HG02973 (cell line): ENCODE measurements at regions not wholly inside any gene's neighbourhood (a gene's known extent, or its start where the extent isn't known, plus 50 kb on each side); places are given as distances from the start of the nearest gene placed in this dataset.
"Not testable (repeated sequence)": the region's sequence is repeated elsewhere in the genome, so short reads cannot be mapped to it uniquely, and the experiment has no call there.

Experiments
- ATAC-seq: cut with Tn5 transposase; IDR thresholded peaks from one replicate; pipeline ENCODE4 v1.9.1; 2021; ENCODE audit warnings: moderate library complexity; ENCODE audit not compliant: unreplicated experiment

GRCh38 chr1:233722212-233722979, 108.5 kb downstream of the KCNK1 start:
- no peak for ATAC-seq

DNA sequence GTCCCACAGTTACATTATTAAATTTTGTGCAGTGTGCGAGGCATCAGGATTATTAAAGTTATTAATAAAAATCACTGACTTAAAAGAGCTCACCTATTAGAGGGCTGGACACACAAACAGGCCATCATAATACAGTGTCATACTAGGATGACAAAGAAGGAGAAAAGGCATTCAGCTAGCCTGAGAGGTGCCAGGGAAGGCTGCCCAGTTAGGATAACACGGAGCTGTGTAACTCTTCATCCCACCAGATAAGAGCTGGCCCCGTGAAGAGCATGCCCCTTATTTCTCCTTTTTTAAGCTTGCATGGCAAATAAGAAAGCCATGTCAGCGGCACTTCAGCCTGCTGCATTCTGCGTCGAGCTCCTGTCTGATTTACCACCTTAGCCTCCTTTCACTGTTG, 109.5 kb downstream of the KCNK1 start:
- ATAC-seq: no peak

GRCh38 chr1:233724131-233724631, 110.3 kb downstream of the KCNK1 start:
- ATAC-seq: not testable (repeated sequence)

DNA sequence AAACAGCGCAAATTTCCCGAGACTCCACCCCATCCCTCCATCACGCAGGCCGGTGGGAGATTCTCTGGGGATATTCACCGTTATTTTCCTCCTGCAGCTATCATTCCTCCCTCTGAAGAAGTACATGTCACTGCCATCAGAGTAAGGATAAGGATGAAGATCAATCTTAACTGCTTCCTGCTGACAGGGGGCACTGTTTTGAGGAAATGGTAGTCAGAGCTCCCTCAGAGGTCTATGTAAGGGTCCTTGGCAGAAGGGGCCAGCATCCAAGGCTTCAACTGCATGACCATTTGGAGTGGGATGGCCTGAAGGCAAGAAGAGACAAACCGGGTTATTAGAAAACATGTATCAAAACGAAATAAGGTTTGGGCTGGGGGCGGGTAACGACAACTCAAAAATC, 111.5 kb downstream of the KCNK1 start:
- ATAC-seq: no peak

- ATAC-seq: no peak
Observed at GRCh38 chr1:233728721-233729120, 114.8 kb downstream of the KCNK1 start.

DNA sequence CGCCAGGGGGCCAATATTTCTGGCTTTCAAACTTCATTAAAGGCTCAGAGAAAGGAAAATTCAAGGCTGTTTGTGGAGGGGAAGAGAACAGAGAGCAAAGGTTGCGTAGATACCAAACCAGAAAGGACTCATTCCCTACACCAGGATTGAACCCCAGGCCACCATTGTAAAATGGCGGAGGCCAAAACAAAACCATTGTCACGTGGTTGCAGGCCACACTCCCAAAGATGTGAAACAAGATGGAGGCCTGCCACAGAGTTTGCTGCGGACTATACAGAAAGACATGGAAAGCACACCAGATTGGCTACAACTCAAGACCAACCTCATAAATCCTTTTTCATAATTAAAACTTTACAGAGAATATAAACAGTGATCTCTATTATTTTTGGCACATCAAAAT, 116.5 kb downstream of the KCNK1 start:
- no peak for ATAC-seq

DNA sequence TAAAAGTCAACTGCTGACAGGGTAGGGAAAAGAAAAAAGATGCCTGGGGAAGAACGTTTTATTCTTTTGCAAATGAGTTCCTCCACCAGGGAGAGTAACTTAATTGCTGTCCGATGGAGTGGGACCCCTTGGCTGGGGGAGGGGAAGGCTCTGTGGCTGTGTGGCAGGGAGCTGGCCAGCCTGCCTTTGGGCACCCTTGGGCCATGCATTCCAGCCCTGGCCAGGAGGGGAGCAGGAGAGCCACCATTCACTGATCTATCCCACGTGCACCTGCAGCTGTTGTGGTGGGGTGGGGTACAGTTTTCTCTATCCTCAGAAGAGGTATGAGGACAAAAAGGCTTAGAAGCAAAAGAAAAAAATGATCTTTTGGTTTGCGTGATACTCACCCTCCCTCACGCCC, 116.9 kb downstream of the KCNK1 start:
- no peak for ATAC-seq

DNA sequence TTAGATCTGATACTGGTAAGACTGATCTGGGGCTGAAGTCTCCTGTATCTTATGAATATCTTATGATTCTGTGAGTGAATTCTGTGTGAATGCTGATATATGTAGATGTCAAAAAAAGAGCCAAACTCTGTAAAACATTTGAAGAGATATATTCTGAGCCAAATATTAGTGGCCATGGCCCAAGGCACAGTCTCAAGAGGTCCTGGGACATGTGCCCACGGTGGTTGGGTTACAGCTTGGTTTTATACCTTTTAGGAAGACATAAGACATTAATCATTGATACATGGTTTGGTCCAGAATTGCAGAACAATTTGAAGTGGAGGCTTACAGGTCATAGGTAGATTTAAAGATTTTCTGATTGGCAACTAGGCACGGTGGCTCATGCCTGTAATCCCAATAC, 118.3 kb downstream of the KCNK1 start:
- ATAC-seq: no peak

- no peak for ATAC-seq
Observed at GRCh38 chr1:233734456-233734855, 120.5 kb downstream of the KCNK1 start.

DNA sequence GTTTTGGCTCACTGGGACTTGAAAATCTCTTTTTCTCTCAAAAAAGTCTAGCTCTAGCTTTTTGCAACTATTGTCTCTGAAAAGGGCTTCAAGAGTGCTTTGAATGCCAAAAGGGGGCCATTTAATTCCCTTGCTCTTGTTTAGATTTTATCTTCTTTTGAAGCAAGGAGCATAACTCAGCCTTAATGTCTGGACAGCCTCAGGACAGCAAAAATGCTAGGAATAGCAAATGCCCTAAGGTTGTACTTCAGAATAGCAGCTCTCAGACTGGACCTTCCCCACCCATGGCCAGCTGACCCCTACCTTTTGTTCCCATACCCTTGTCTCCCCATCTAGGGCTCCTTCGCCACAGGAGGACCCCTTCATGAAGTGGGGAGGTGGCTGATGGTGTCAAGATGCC, 121.4 kb downstream of the KCNK1 start:
- no peak for ATAC-seq

GRCh38 chr1:233735847-233736246, 121.9 kb downstream of the KCNK1 start:
- no peak for ATAC-seq

GRCh38 chr1:233737341-233737740, 123.4 kb downstream of the KCNK1 start:
- ATAC-seq: no peak

- no peak for ATAC-seq
Observed at GRCh38 chr1:233738396-233738795, 124.5 kb downstream of the KCNK1 start.

DNA sequence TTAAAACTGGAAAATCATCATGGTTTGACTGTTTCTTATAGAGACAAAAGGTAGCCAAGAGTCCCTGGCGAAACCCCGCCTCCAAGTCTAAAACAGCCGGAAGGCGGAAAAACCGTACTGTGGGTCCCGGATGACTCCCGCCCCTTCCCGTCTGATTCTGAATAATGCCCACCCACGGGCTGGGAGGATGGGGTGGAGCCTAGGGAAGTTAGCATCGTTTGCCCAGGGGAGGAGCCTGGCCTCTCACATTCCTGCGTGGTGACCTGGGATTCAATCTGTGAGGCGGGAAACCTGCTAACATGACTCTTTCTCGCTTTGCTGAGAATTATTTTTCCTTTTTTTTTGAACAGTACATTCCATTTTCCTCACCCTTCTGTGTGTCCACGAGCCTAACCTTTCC, 124.9 kb downstream of the KCNK1 start:
- ATAC-seq: no peak

GRCh38 chr1:233744779-233745513, 131.0 kb downstream of the KCNK1 start:
- no peak for ATAC-seq

GRCh38 chr1:233750139-233750538, 136.2 kb downstream of the KCNK1 start:
- ATAC-seq: no peak

DNA sequence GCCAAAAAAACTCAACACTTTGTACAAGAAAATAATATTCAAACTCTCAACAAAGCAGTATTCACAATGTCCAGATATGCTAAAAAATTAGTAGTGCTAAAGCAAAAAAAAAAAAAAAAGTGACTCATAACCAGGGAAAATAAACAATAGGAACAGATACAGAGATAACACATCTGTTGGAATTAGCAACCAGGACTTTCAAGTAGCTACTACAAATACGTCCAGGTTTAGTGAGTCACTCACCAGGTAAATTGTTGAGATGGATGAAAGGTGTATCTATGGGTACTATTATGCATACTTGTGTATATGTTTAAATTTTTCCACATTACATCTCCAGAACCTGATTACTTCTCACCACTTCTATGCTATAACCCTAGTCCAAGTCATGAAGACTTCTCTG, 144.8 kb upstream of the SLC35F3 start:
- ATAC-seq: no peak

GRCh38 chr1:233764304-233764703, 140.2 kb upstream of the SLC35F3 start:
- not testable (repeated sequence) for ATAC-seq

DNA sequence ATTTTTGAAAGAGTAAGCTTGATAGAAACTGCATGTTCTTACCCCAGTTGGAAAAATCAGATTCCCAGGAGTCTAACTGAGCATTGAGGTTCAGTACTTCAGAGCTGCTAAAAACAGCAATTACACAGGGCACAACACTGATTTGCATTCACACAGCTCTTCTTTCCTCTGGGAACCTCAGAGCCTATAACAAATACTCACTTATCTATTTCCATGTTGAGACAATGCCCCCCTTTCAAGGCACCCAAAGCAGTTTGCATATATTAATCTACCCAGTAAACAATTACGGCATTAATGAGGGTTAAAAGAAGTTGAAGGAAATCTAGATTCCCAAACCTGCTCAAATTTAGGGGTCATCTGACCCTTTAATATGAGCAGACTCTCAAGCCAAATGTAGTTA, 126.9 kb upstream of the SLC35F3 start:
- ATAC-seq: no peak

- no peak for ATAC-seq
Observed at GRCh38 chr1:233780049-233780448, 124.4 kb upstream of the SLC35F3 start.

- ATAC-seq: no peak
Observed at GRCh38 chr1:233782937-233783586, 121.4 kb upstream of the SLC35F3 start.

- no peak for ATAC-seq
Observed at GRCh38 chr1:233787599-233787998, 116.9 kb upstream of the SLC35F3 start.
